DND-41 (cell line): ENCODE measurements at regions not wholly inside any gene's neighbourhood (a gene's known extent, or its start where the extent isn't known, plus 50 kb on each side); places are given as distances from the start of the nearest gene placed in this dataset.
"Not testable (repeated sequence)": the region's sequence is repeated elsewhere in the genome, so short reads cannot be mapped to it uniquely, and the experiment has no call there.

Experiments
- CTCF ChIP-seq: IDR thresholded peaks from 2 replicates; pipeline ENCODE4 v1.5.1; 2012; ENCODE audit warnings: borderline replicate concordance, low read length, moderate library complexity, mild to moderate bottlenecking; ENCODE audit not compliant: poor library complexity, severe bottlenecking; ENCODE audit errors: extremely low read depth
- EZH2 ChIP-seq: IDR thresholded peaks from 3 replicates; pipeline ENCODE4 v1.6.1; 2012; ENCODE audit warnings: borderline replicate concordance, low read depth, mild to moderate bottlenecking, moderate library complexity, low read length, inconsistent platforms; ENCODE audit not compliant: severe bottlenecking

GRCh38 chr2:89294335-89294734 is 602.9 kb downstream of the RPIA start:
- not testable (repeated sequence) for TF ChIP-seq CTCF, EZH2
